Activated naive CD4-positive, alpha-beta T cell treated with anti-CD3 and anti-CD28 coated beads, Interleukin-2, amount 50 U/mL, for 72 hours (primary cell): ENCODE measurements at regions not wholly inside any gene's neighbourhood (a gene's known extent, or its start where the extent isn't known, plus 50 kb on each side); places are given as distances from the start of the nearest gene placed in this dataset.
A peak's percentile ranks its signal among the peaks of the same experiment; 100 is the strongest.
"Not testable (repeated sequence)": the region's sequence is repeated elsewhere in the genome, so short reads cannot be mapped to it uniquely, and the experiment has no call there.

Experiments
- ATAC-seq, 2 donors: fragments of 150-1000 bp; cut with Tn5 transposase; 2 replicates each; pipeline ENCODE4 v1.10.0; 2021; ENCODE audit warnings: mild to moderate bottlenecking in 2 of 2, moderate library complexity in 2 of 2
- DNase-seq, 2 donors: peaks; one replicate each; pipeline ENCODE4 v3.0.0; 2021 to 2022; ENCODE audit warnings: low spot score in 2 of 2
- H3K27ac Mint-ChIP-seq, 2 donors: one replicate each; pipeline ENCODE4 v1.8.0; 2022; ENCODE audit warnings: mild to moderate bottlenecking in 2 of 2, mixed read lengths in 2 of 2
- H3K36me3 Mint-ChIP-seq, 2 donors: one replicate each; pipeline ENCODE4 v1.8.0; 2022; ENCODE audit warnings: mixed read lengths in 2 of 2
- H3K9me3 Mint-ChIP-seq, 2 donors: one replicate each; pipeline ENCODE4 v1.8.0; 2022; ENCODE audit warnings: mixed read lengths in 2 of 2

GRCh38 chr3:908839-909238 is 184.0 kb upstream of the CNTN6 start:
- Mint-ChIP-seq H3K27ac (no peak overlapping the region), H3K9me3 (peaks cover 25 to 26% of the 10 kb centered on the region in 2 donors), H3K36me3 (no peaks in the 10 kb centered on the region)
- no peak for ATAC-seq
- DNase-seq = no peak

- not testable (repeated sequence) for DNase-seq, H3K36me3 Mint-ChIP-seq, H3K27ac Mint-ChIP-seq
- peaks cover 19 to 20% of the 10 kb centered on the region in 2 donors for H3K9me3 Mint-ChIP-seq
- ATAC-seq = peak in 1 of 2 donors; percentile 37
Measured at GRCh38 chr3:912717-913116, 180.1 kb upstream of the CNTN6 start.

- no peak for ATAC-seq
- H3K36me3 Mint-ChIP-seq = no peaks in the 10 kb centered on the region
- DNase-seq = no peak
Measured at GRCh38 chr3:923161-923910, 169.5 kb upstream of the CNTN6 start.

GRCh38 chr3:930866-931265 is 162.0 kb upstream of the CNTN6 start:
- DNase-seq (no peak), ATAC-seq (no peak)
- Mint-ChIP-seq H3K27ac (no peak overlapping the region), H3K36me3 (peaks cover 0 to 4% of the 10 kb centered on the region in 2 donors), H3K9me3 (peaks cover 0 to 4% of the 10 kb centered on the region in 2 donors)

More at GRCh38 chr3:923161-923910, 169.5 kb upstream of the CNTN6 start:
- Mint-ChIP-seq H3K27ac (no peak overlapping the region), H3K9me3 (peaks cover 0 to 15% of the 10 kb centered on the region in 2 donors)

GRCh38 chr3:933326-933725 is 159.5 kb upstream of the CNTN6 start:
- peaks cover 0 to 10% of the 10 kb centered on the region in 2 donors for H3K9me3 Mint-ChIP-seq
- H3K27ac Mint-ChIP-seq = no peak overlapping the region
- DNase-seq (no peak), ATAC-seq (no peak)
- peaks cover 0 to 4% of the 10 kb centered on the region in 2 donors for H3K36me3 Mint-ChIP-seq

GRCh38 chr3:944786-945185 is 148.0 kb upstream of the CNTN6 start:
- H3K27ac Mint-ChIP-seq = no peak overlapping the region
- no peak for ATAC-seq

GRCh38 chr3:945738-946137 is 147.1 kb upstream of the CNTN6 start:
- Mint-ChIP-seq H3K9me3 (peaks cover 14 to 17% of the 10 kb centered on the region in 2 donors), H3K27ac (no peak overlapping the region), H3K36me3 (no peaks in the 10 kb centered on the region)
- ATAC-seq = no peak
- no peak for DNase-seq

More at GRCh38 chr3:944786-945185, 148.0 kb upstream of the CNTN6 start:
- H3K9me3 Mint-ChIP-seq = peaks cover 17 to 23% of the 10 kb centered on the region in 2 donors
- DNase-seq = no peak
- H3K36me3 Mint-ChIP-seq = peaks cover 0 to 6% of the 10 kb centered on the region in 2 donors

GRCh38 chr3:952906-953305 is 139.9 kb upstream of the CNTN6 start:
- ATAC-seq (no peak), DNase-seq (no peak)
- H3K9me3 Mint-ChIP-seq = peaks cover 0 to 5% of the 10 kb centered on the region in 2 donors
- no peak overlapping the region for H3K27ac Mint-ChIP-seq
- H3K36me3 Mint-ChIP-seq = no peaks in the 10 kb centered on the region

GRCh38 chr3:963255-963654 is 129.6 kb upstream of the CNTN6 start:
- Mint-ChIP-seq H3K36me3 (peaks cover 6 to 7% of the 10 kb centered on the region in 2 donors), H3K27ac (no peak overlapping the region), H3K9me3 (peaks cover 17 to 34% of the 10 kb centered on the region in 2 donors)
- ATAC-seq (no peak), DNase-seq (no peak)

GRCh38 chr3:963755-964154 is 129.1 kb upstream of the CNTN6 start:
- no peak overlapping the region for H3K27ac Mint-ChIP-seq

GRCh38 chr3:965826-966225 is 127.0 kb upstream of the CNTN6 start:
- no peak overlapping the region for H3K27ac Mint-ChIP-seq
- no peak for ATAC-seq
- DNase-seq = no peak
- peaks cover 6 to 7% of the 10 kb centered on the region in 2 donors for H3K36me3 Mint-ChIP-seq
- peaks cover 18 to 25% of the 10 kb centered on the region in 2 donors for H3K9me3 Mint-ChIP-seq

More at GRCh38 chr3:963755-964154, 129.1 kb upstream of the CNTN6 start:
- Mint-ChIP-seq H3K36me3 (peaks cover 6 to 7% of the 10 kb centered on the region in 2 donors), H3K9me3 (peaks cover 17 to 34% of the 10 kb centered on the region in 2 donors)
- ATAC-seq = no peak
- DNase-seq = no peak

- H3K36me3 Mint-ChIP-seq = peaks cover 6 to 12% of the 10 kb centered on the region in 2 donors
- no peak for ATAC-seq
- no peak overlapping the region for H3K27ac Mint-ChIP-seq
- no peak for DNase-seq
- peaks cover 23 to 28% of the 10 kb centered on the region in 2 donors for H3K9me3 Mint-ChIP-seq
Measured at GRCh38 chr3:966341-966740, 126.5 kb upstream of the CNTN6 start.

GRCh38 chr3:973340-973739 is 119.5 kb upstream of the CNTN6 start:
- no peak for ATAC-seq
- H3K27ac Mint-ChIP-seq = no peak overlapping the region
- peaks cover 0 to 16% of the 10 kb centered on the region in 2 donors for H3K36me3 Mint-ChIP-seq
- peaks cover 12 to 31% of the 10 kb centered on the region in 2 donors for H3K9me3 Mint-ChIP-seq
- no peak for DNase-seq

GRCh38 chr3:976006-976405 is 116.8 kb upstream of the CNTN6 start:
- peaks cover 14 to 30% of the 10 kb centered on the region in 2 donors for H3K9me3 Mint-ChIP-seq
- H3K36me3 Mint-ChIP-seq = peaks cover 0 to 14% of the 10 kb centered on the region in 2 donors

GRCh38 chr3:981156-981555 is 111.7 kb upstream of the CNTN6 start:
- DNase-seq (no peak), ATAC-seq (no peak)
- H3K27ac Mint-ChIP-seq = no peak overlapping the region
- H3K9me3 Mint-ChIP-seq = peaks cover 26 to 33% of the 10 kb centered on the region in 2 donors
- peaks cover 0 to 3% of the 10 kb centered on the region in 2 donors for H3K36me3 Mint-ChIP-seq

More at GRCh38 chr3:976006-976405, 116.8 kb upstream of the CNTN6 start:
- ATAC-seq (no peak), DNase-seq (no peak)
- no peak overlapping the region for H3K27ac Mint-ChIP-seq

- Mint-ChIP-seq H3K27ac (no peak overlapping the region), H3K9me3 (peaks cover 28 to 30% of the 10 kb centered on the region in 2 donors), H3K36me3 (peaks cover 0 to 15% of the 10 kb centered on the region in 2 donors)
- DNase-seq = no peak
- ATAC-seq = no peak
Measured at GRCh38 chr3:988785-989184, 104.0 kb upstream of the CNTN6 start.

GRCh38 chr3:992871-993270 is 100.0 kb upstream of the CNTN6 start:
- Mint-ChIP-seq H3K36me3 (peaks cover 0 to 5% of the 10 kb centered on the region in 2 donors), H3K9me3 (peaks cover 23 to 26% of the 10 kb centered on the region in 2 donors), H3K27ac (no peak overlapping the region)
- DNase-seq (no peak), ATAC-seq (no peak)

- Mint-ChIP-seq H3K27ac (no peak overlapping the region), H3K36me3 (no peaks in the 10 kb centered on the region), H3K9me3 (peaks cover 7 to 8% of the 10 kb centered on the region in 2 donors)
- DNase-seq (no peak), ATAC-seq (no peak)
Measured at GRCh38 chr3:1002010-1002409, 90.8 kb upstream of the CNTN6 start.
